ENCODE measurements at regions not wholly inside any gene's neighbourhood (a gene's known extent, or its start where the extent isn't known, plus 50 kb on each side); places are given as distances from the start of the nearest gene placed in this dataset.

DNA sequence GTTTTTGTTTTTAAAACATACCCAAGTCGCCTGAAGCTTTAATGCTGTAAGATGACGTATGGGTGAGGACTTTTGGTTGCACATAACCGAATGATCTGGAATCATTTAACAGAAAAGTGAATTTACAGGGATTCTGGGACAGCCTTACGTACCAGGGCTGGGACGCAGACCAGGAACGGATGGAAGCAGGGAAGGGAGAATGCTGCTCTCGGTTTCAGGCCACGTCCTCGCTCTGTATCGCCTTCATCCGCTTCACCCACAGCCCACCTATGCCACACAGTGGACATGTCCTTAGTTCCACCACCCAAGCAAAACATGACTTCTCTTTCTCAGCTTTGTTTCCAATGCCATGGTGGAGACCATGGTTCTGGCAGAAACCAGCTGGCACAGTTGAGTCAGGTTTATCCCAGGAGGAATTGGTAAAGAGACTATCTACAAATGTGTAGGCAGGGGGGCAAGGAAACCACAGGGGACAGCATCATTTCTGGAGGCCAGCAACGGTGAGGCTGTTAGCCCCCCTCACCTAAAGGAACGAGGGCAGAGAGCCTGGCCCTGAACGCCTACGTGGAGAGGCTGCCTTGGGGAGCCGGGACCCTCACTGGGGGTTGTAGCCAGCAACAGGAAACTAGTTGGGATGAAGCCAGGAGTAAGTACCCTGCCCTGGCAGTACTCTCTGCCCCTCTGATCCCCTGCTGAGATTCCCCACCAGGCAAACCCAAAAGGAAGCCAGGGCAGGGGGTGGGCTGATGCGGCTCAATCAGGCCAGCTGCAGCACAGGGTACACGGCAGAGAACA lies 132.5 kb downstream of the NDUFA10 start:
- TF ChIP-seq CTCF (IDR thresholded peaks at IDR 0.05) (no peak), POLR2AphosphoS5 (IDR thresholded peaks at IDR 0.05) (no peak), POLR2A (IDR thresholded peaks at IDR 0.05) (no peak)
